ENCODE measurements at regions not wholly inside any gene's neighbourhood (a gene's known extent, or its start where the extent isn't known, plus 50 kb on each side); places are given as distances from the start of the nearest gene placed in this dataset.

GRCh38 chr2:216320852-216321251, 51.4 kb downstream of the MARCHF4 start:
- TF ChIP-seq EZH2 (IDR thresholded peaks at IDR 0.05; ENCODE audit: insufficient read depth, poor library complexity, severe bottlenecking) (no peak), EZH2phosphoT487 (IDR thresholded peaks at IDR 0.05; ENCODE audit: insufficient read depth, low read depth) (no peak)
